NCI-H82 (cell line): ENCODE measurements at regions not wholly inside any gene's neighbourhood (a gene's known extent, or its start where the extent isn't known, plus 50 kb on each side); places are given as distances from the start of the nearest gene placed in this dataset.

Source experiments
- DNase-seq: peaks from one replicate; lab custom pipeline; 2025; lab: John Stamatoyannopoulos, UW

DNA sequence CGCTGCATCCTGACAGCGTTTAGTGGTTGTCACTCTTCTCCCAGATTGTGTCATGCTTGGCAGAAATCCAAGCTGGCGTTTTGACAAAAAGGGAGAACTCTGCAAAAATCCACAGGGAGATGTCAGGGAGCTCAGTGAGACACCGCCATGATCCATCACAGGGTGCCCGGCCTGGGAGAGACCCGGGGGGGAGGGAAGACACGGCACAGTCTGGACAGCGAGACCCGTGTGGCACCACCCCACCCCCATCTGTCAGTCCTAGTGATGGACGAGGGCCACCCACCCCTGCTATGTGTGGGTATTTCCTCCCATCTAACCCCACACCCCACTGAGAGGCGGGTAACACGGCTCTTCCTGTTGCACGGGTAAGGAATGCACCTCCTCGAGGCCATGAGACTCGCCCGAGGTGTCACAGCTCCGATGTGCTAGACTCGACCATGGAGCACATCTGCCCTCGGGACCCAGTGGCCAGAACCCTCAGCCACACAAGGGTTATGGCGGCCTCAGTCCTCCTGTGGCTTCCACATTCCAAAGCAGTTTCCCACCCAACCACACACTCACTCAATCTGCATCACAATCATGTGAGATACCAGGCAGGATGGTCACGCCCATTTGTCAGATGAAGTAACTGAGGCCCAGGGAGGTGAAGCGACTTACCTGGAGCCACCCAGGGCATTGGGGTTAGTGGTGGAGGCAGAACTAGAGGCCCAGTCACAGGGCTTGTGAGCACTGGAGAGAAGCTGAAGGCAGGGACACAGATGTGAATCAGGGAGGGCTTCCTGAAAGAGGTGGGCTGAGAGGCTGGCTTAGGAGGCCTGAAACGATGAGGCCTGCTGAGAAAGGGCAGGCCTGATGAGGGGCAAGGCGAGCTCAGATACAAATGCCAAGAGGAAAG is 688.5 kb downstream of the MATN1 start:
- DNase-seq = no peak

DNA sequence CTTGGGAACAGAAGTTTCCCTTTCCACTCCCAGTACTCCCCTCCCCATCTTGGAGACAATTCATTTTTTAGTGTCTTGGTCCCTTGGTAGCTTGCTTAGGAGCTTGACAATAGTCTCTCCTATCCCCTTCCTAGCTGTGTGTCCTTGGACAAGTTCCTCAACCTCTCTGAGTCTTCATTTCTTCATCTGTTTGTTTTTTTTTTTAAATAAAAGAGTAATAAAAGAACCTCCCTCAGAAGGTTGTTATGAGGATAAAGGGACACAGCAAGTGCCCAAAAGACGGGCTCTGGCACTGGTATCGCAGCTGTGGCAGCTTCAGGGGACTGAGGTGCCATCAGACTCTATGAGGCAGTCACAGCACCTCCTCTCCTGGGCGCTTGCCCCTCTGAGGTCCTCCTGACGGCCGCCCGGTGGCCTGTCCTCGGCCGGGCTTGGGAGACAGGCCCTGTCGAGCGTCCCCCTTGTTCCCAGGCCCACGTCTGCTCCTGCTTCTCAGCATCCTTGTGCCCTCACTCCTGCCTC is 689.2 kb downstream of the MATN1 start:
- no peak for DNase-seq

DNA sequence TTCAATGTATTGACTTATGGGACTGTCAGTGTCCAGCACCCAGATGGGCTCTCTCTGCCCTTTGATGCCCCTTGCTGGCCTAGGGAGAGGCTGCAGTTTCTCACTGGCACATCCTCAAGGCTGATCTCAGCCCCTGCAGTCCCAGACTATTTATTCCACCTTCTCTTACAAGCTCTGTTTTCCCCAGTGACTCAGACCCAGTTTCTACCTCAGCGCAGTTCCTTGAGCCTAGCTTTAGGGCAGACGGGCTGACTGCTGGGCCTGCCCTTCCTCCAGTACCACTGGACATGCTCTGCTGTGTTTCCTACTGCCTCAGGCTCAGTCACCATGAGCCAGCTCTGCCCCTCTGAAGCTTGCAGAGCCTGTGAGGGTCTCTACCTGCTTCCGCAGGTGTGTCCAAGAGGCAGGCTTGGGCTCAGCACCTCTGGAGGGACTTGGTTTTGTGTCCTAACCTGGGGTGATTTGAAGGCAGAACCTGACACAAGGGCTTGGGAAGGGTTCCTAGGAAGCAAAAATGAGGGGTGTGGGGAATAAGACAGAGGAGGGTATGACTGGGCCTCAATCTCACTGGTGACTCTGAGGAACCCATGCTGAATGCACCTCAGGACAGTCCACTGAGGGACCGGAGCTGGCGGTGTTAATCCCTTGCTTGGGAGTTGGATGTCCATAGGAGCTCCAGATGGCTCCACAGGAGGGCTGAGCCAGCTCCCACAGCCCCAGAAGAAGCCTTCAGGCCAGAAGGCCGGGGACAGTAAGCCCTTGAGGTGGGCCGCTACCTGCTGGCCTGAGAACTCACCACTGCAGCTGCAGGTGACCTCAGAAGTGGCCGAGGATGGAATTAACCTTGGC is 689.9 kb downstream of the MATN1 start:
- no peak for DNase-seq

DNA sequence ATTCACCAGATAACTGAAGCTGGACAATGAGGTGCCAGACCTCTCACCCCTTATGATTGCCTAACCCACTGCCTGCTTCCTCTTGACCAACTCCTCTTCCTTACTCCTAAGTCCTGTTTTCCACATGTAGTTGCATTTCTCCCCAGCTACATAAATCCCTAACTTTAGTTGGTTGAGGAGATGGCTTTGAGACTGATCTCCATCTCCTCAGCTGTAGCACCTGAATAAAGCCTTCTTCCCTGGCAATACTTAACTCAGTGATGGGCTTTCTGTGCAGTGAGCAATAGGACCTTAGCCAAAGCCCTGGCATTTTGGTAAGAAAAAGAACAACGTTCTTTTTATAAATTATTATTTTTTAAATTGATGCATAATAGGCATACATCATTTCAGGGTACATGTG is 691.1 kb downstream of the MATN1 start:
- DNase-seq = no peak

DNA sequence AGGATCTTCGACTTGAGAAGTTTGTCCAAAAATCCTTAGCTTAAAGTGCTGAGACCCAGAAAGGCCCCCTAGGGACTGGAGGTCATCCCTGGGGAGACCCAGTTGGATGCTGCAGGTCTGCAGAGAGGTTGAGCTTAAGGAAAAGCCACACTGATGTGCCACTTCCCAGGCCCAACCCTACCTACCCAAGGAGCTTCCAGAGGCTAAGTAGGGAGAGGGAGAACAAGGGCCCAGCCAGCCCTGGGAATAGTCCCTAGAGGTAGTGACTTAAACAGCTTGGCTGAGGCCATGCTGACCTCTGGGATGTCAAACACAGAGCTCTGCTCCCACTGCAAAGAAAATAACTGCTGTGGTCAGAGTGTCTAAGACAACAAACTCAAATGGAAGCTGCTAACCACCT is 693.7 kb downstream of the MATN1 start:
- DNase-seq = no peak

DNA sequence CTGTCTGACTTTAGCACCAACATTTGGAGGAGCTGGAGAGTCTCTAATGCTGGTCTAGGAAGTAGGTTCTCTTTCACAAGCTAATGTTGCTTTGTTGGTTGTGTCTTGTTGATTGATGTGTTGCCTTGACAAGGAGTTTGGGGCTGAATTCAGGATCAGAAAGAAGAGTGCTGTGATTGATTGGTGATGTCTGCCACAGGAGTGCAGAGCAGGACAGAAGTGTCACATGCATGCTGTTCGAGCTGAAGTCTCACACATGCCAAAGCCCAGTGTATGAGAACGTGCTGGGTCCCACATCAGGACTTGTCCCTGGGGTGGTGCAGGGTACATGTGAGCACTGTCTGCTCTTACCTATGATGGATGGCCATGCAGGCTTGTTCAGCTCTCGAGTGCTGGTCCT is 694.4 kb downstream of the MATN1 start:
- DNase-seq = no peak

DNA sequence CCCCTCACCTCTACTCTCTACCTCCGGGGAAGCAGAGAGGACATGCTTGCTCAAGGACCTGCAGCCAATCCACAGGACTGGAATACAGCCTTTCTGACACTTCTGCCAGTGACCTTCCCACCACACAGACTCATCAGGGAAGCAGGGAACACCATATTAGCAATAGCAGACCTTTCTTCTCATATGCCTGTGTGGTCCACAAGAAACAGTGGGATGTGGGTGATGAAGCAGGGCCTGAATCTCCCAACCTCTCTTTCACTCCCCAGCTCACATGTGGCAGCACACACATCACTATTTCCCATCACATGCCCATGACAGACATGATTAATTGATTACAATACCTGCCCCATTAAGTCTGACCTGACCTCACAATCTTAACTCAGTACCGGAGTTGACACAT is 695.1 kb downstream of the MATN1 start:
- no peak for DNase-seq

DNA sequence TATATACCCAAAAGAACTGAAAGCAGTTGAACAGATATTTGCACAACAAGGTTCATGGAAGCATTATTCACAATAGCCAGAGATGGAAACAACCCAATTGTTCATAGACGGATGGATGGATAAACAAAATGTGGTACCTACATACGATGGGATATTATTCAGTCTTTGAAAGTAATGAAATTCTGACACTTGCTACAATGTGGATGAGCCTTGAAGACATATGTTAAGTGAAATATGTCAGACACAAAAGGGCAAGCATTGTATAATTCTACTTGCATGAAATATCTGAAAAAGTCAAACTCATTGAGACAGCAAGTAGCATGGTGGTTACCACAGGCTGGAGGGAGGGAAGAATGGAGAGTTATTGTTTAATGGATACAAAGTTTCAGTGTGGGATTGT is 696.1 kb downstream of the MATN1 start:
- DNase-seq = no peak

DNA sequence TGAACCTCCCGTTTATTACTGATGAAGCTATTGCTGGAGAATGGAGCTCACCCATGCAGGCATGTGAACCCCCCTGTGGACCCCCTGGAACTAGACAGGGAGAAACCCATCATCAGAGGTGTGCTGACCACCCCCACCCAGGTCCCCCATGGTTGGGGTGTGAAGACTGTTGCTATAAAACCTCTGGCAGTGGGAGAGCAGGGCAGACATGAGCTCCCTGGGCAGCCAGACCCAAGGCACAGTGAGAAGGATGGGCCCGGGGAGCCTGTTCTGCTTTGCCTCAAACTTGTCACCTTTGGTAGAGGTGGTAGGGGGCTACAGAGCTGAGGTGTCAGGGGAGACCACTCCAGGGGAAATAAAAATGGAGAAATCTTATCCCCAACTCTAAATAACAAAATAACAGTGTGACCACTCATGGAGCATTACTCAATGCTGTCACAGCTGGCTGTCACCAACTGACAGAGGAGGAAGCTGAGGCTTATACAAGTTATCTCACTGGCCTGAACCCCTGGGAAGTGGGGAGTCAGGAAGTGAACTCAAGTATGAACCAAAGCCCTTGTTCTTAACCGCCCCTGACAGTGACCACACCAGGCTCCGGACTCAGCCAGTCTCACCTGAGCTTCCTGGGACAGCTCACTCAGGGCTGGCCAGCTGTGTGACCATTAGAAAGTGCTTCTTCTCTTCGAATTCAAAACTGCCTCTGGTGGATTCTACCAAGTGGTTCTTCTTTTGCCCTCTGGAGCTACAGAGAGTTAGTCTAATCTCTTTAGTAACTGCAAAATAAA is 698.8 kb downstream of the MATN1 start:
- DNase-seq = no peak

DNA sequence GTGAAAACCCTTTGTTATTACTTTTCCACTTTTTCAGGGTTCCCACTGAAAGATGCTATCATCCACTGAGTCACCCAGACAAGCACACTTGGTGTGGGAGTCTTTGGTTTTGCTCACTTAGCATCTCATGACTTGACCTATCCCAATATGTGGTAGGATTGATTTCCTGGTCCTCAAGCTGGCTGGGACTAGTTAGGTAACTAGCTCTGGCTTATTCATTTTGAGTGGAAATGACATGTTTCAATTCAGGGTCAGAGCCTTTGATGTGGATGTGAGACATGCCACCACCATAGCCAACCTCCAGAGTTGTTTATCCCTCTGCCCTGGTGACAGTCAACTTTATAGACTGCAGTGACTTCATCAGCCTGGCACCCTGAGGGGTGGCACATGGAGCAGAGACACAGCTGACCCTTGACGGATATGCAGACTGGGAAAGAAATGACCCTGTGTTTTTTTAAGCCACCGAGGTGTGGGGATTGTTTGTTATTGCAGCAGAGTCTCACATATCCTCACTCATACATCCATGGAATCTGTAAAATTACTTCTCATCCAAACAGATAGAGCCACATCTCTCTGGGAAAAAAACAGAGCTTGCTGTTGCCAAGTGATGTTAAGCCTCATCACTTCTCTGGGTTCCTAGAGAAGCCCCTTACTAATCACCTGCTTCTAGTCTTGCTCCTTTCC is 699.9 kb downstream of the MATN1 start:
- no peak for DNase-seq

DNA sequence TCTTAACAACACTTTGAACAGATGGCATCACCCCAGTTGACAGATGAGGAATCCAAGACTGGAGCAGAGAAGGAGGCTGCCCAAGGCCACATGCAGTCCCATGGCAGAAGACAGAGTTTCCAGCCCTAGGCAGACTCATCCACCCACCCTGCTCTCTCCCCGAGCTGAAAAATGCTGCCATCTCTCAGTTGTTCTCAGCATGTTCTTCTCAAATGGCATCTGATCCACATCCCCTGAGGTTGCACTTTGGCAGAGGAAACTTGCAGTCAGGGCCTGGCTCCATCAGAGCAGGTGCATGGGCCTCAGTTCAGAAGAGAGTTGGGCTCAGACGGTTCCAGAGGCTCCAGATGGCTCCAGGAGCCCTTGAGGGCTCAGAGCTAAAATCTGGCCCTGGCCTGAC is 709.4 kb downstream of the MATN1 start:
- no peak for DNase-seq

DNA sequence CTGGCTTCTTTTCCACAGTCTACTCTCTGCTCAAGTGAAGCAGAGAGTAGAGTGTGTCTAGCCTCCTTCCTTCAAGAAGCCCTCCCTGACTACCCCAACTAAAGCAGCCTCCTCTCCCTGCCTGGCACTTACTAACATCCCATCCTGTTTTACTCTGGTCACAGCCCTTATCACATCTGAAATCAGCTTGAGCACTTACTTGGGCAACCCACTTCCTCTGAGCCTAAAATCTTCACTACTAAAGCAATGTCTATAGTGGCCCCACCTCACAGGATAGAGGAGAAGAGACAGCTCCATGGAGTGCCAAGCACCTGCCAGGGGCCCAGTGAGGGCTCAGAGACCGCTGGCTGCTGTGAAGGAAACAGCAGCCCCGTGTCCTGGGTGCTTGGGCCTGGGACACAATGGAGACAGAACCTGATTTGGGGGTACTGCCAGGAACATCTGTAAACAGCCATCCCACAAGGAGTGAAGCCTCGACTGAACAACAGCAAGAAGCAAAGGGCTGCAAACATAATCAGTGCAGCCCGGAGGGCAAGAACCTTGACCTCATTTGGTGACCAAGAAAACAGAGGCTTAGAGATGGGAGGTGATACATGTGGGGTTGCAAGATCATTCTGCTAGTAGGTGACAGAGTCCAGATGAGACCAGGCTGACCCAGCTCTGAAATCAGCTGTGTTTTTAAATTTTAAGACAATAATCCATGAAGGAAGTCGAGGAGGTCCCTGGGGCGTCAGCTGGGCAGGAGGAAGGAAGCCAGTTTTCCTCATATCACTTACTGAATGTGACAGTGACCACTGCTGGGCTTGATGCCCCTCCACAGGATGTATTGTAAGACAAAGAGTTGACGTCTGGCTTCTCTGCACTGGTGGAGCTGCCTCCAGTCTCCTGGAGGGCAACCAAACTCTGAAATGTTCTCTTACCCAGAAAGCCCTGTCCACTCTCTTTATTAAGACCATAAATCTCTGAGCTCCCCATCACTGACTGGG is 710.6 kb downstream of the MATN1 start:
- DNase-seq = no peak

DNA sequence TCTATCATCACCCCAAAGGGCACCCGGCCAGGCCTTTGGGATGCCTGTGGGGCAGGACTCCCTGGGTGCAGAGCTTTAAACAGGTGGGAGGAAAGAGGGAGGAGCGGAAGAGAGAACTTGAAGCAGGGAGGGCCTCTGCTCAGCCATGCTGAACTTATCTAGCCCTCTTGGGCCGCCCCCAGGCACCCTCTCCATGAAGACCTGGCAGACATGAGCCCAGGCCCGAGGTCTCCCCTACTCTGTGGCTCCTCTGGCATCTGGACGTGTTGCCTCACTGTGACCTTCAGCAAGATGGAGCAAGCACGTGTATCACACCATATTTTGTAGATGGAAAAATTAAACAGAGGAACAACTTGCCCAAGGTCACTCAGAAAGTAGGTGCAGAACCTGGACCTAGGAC is 711.4 kb downstream of the MATN1 start:
- no peak for DNase-seq

DNA sequence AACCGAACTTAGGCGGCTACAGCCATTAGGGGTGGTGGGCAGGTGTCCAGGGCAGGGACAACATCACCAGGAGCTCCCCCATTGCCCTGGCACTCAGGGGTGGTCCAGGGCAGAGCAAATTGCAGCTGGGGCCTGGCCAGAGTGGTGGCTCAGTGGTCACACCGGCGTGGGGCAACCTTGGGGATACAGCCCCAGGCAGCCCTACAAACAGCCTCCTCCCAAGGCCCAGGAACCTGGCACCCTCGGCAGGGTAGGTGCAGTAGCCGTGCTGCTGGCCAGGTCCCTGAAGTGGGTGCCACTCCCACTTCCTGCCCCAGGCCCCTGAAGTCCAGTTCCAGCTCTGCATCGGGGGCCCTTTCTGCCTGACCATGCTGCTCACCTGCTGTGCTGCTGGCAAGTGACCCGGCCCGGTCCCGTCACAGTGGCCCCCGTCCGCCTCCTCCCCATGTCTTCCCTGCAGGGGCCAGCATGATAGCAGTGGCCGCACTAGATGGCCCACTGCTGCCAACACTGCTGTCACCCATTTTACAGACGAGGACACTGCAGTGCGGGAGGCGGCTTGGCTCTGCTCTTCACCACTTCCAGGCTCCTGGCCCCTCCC is 712.8 kb downstream of the MATN1 start:
- DNase-seq = no peak

DNA sequence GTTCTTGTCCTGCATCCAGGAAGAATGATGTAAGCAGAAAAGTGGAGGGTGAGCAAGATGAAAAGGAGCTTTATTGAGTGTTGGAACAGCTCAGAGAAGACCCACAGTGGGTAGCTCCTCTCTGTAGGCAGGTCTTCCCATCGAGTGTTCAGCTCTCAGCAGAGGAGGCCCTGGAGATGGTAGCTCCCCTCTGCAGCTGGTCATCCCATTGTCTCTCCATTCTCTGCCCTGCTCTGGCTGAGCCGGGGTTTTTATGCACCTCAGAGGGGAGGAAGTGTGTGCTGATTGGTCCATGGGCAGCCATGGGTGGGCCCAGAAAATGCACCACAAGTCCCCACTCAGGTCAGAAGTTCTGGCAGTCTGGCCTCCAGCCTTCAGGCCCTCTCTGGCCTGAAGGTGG is 713.7 kb downstream of the MATN1 start:
- DNase-seq = no peak

DNA sequence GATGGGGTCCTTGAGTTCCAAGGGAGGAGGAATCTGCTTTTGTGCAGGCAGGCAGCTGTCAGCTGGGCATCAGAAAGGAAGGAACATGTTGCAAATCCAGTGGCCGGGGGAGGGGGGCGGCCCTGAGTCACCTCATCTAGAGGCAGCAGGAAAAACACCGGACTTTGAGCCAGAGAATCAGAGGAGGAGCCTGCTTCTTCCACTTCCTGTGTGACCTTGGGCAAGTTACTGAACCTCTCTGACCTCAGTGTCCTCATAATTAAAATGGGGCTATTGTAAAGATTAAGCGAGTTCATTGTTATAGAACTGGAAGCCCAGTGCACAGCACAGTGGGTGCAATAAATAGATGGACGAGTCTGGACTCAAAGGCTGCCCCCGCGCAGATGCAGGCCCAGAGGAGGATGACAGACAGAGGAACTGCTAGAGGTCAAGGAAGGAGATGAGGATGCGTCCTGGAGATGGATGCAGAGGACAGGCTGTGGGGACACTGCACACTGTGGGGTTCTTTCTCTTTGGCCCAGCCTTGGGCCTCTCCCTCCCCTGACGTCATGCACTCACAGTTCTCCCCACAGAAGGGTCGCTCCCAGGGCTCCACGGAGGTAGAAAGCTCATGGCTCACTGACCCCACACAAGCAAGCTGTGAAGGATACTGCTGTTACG is 714.3 kb downstream of the MATN1 start:
- DNase-seq = peak; percentile 21

DNA sequence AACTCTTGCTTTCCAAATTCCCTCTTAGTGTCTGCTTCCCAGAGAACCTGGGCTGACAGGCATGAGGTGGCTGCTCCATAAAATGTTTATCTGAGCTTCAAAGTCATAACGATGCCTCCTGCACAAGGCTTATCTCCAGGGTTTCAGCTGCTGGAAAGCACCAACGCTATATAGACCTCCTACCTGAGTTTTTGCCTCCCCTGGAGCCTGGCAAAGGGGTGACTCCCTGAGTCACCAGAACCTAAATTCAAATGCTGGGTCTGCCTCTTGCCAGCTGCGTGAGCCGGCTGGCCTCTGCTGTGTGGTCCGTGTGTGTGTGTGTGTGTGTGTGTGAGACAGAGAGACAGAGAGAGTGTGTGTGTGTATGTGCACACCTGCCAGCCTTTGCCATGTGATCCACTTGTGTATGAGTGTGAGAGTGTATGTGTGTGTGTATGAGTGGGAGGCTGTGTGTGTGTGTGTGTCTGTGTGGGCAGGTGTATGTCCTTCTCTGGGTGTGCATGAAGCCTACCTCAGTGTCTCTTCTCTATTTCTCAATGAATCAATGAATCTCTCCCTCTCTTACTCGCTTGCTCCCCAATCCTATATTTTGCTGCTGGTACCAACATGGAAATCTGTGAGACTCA is 714.9 kb downstream of the MATN1 start:
- DNase-seq = no peak

DNA sequence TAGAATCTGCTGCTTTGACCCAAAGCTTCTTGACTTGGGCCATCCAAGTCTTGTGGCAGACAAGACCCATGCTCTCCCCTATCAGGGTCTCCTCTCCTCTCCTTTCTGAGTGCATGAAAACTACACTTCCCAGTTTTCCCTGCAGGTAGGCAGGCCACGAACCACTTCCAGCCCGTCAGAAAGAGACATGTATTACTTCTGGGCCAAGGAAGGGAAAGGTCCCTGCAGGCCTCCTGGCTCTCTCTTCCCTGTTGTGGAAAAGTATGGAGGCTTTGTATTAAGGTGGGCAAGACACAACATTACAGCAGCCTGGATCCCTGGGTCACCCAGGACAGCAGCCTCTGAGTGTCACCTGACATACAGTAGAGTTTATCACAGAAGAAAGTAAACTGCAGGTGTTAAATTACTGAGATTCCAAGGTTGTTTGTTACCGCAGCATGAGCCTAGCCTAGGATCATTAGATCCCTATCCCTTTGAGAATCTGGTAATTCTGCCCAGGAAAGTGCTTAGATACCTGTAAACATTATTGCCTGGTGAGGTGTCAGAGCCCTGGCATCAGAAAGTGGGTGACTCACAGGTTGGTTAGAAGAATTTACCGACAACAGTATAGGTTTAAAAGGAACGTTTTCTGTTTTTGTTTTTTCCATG is 717.3 kb downstream of the MATN1 start:
- no peak for DNase-seq

DNA sequence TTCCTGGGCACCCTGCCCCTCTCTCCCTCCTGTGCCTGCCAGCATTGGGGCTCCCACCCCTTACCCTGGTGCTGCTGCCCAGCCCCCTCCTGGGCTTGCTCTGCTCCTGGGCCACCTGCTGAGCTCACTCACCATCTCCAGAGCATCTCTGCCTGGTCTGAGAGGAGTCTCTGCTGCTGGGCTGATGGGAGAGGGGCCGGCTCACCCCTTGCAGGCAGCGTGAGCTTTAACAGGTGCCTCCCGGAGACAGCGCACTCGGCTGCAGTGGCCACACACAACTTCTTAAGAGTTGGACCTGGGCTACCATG is 721.7 kb downstream of the MATN1 start:
- DNase-seq = no peak
